Panc1 (cell line): ENCODE measurements at regions not wholly inside any gene's neighbourhood (a gene's known extent, or its start where the extent isn't known, plus 50 kb on each side); places are given as distances from the start of the nearest gene placed in this dataset.

Experiments used
- ATAC-seq: fragments of 200-7000 bp; cut with Tn5 transposase; 2 replicates; pipeline ENCODE4 v1.9.1; 2020; ENCODE audit warnings: mild to moderate bottlenecking, moderate library complexity
- BruUV-seq: library from RNA; stranded (reverse); fragments of 400-500 nt; replicated peaks from 2 replicates; lab custom pipeline; 2021; lab: Mats Ljungman, UMichigan
- CTCF ChIA-PET: fragments of 300-600 bp; sonication (Branson Sonifier 250); formaldehyde crosslinking; loops from one replicate; lab custom pipeline; 2022; ENCODE audit warnings: antibody characterized with exemption; lab: Charles Lee
- POLR2A ChIA-PET: fragments of 300-600 bp; sonication (Branson Sonifier 250); formaldehyde crosslinking; loops from one replicate; lab custom pipeline; 2022; ENCODE audit warnings: antibody characterized with exemption; lab: Charles Lee
- DNase-seq: peaks from one replicate; pipeline ENCODE4 v3.0.0-alpha.2; 2010; ENCODE audit warnings: low read depth, low spot score
- H3K27ac ChIP-seq: 2 replicates; pipeline ENCODE4 v1.5.1; 2011; ENCODE audit warnings: mild to moderate bottlenecking, low read length, inconsistent platforms
- H3K27me3 ChIP-seq: fragments of 200-500 bp; sonication (Bioruptor generic); 2 replicates; pipeline ENCODE4 v1.6.0; 2014; ENCODE audit warnings: low read length, inconsistent platforms; ENCODE audit not compliant: control insufficient read depth, insufficient read depth
- H3K36me3 ChIP-seq: fragments of 200-500 bp; sonication (Bioruptor generic); 2 replicates; pipeline ENCODE4 v1.5.1; 2014; ENCODE audit warnings: inconsistent platforms, mild to moderate bottlenecking, low read length, moderate library complexity; ENCODE audit not compliant: control insufficient read depth, insufficient read depth
- H3K4me1 ChIP-seq: 2 replicates; pipeline ENCODE4 v1.5.1; 2011; ENCODE audit warnings: inconsistent platforms, mild to moderate bottlenecking, low read length, moderate library complexity; ENCODE audit not compliant: control insufficient read depth, insufficient read depth
- H3K4me3 ChIP-seq, 2 experiments: 2 replicates each; pipeline ENCODE4 v1.5.1; 2011 to 2012; ENCODE audit warnings: low read depth in 2 of 2, low read length in 2 of 2, mild to moderate bottlenecking in 2 of 2, inconsistent platforms in 1 of 2, moderate library complexity in 1 of 2
- H3K9me3 ChIP-seq: fragments of 200-500 bp; sonication (Bioruptor generic); 2 replicates; pipeline ENCODE4 v1.5.1; 2014; ENCODE audit warnings: low read depth, mild to moderate bottlenecking, inconsistent platforms, low read length, moderate library complexity; ENCODE audit not compliant: control insufficient read depth, insufficient read depth
- CTCF ChIP-seq: fragments of 450-650 bp; IDR thresholded peaks from 2 replicates; pipeline ENCODE4 v1.5.1; 2017; ENCODE audit warnings: mild to moderate bottlenecking
- POLR2AphosphoS5 ChIP-seq: IDR thresholded peaks from 2 replicates; pipeline ENCODE4 v1.6.1; 2012; ENCODE audit warnings: mild to moderate bottlenecking, low read depth, low read length, moderate library complexity
- REST ChIP-seq, 2 experiments: IDR thresholded peaks; 2 replicates each; pipeline ENCODE4 v1.6.1; 2011 to 2012; ENCODE audit warnings: low read depth in 2 of 2, control low read depth in 1 of 2, low read length in 1 of 2, mild to moderate bottlenecking in 1 of 2, moderate library complexity in 1 of 2; ENCODE audit not compliant: insufficient read depth in 1 of 2
- SIN3A ChIP-seq: IDR thresholded peaks from 2 replicates; pipeline ENCODE4 v1.6.1; 2012; ENCODE audit warnings: low read depth, mild to moderate bottlenecking, low read length, moderate library complexity, borderline replicate concordance; ENCODE audit not compliant: insufficient read depth
- TCF7L2 ChIP-seq: IDR thresholded peaks from 2 replicates; pipeline ENCODE4 v1.6.1; 2011; ENCODE audit warnings: mild to moderate bottlenecking, low read depth, low read length, inconsistent platforms
- in situ Hi-C: cut with HindIII; loops from 2 replicates; pipeline ENCODE4 v1.10.0; 2016; ENCODE audit warnings: low sequenced_read_pairs, low pct_unique_long_range_greater_than_20kb
- intact Hi-C: fragments of 100-400 bp; cut with micrococcal nuclease; formaldehyde crosslinking; loops from one replicate; pipeline ENCODE4 v1.10.0; 2022; ENCODE audit not compliant: unreplicated experiment

- no peak for ATAC-seq
- Histone ChIP-seq H3K4me1 (no peaks in the 10 kb centered on the region), H3K27me3 (no peaks in the 10 kb centered on the region), H3K27ac (no peak overlapping the region), H3K9me3 (no peaks in the 10 kb centered on the region), H3K4me3 (no peak overlapping the region), H3K36me3 (no peaks in the 10 kb centered on the region)
- no peak for TF ChIP-seq TCF7L2
- no peak for TF ChIP-seq SIN3A
- no peak for TF ChIP-seq REST (IDR thresholded peaks at IDR 0.05; ENCODE audit: insufficient read depth in 1 of 2, low read depth in 2 of 2, low read length in 1 of 2)
- no peak for TF ChIP-seq POLR2AphosphoS5
- TF ChIP-seq CTCF = no peak
- DNase-seq = no peak
- ChIA-PET POLR2A (no interaction called here), CTCF (no interaction called here)
- BruUV-seq = no TSS peak
- intact Hi-C loops = no loop called here
- in situ Hi-C loops = no loop called here
These were observed 59.0 kb upstream of the PDZRN3 start for GRCh38 chr3:73683706-73684105.

- Histone ChIP-seq H3K9me3 (no peaks in the 10 kb centered on the region), H3K27me3 (no peaks in the 10 kb centered on the region), H3K27ac (no peak overlapping the region), H3K4me1 (no peaks in the 10 kb centered on the region), H3K4me3 (no peak overlapping the region), H3K36me3 (no peaks in the 10 kb centered on the region)
- intact Hi-C loops (no loop called here), in situ Hi-C loops (no loop called here)
- CTCF ChIA-PET = no interaction called here
- no TSS peak for BruUV-seq
- POLR2A ChIA-PET = interaction anchor here (0.6 kb wide), 1 partner anchor 119 kb away, joined by 3 read pairs; no protein-coding TSS in a partner anchor
- no peak for ATAC-seq
- TF ChIP-seq CTCF (no peak), REST (IDR thresholded peaks at IDR 0.05; ENCODE audit: insufficient read depth in 1 of 2, low read depth in 2 of 2, low read length in 1 of 2) (no peak), TCF7L2 (no peak), POLR2AphosphoS5 (no peak), SIN3A (no peak)
- no peak for DNase-seq
These were observed 56.9 kb upstream of the PDZRN3 start for GRCh38 chr3:73681610-73682009.
